ENCODE measurements at regions not wholly inside any gene's neighbourhood (a gene's known extent, or its start where the extent isn't known, plus 50 kb on each side); places are given as distances from the start of the nearest gene placed in this dataset.

GRCh38 chr2:173666171-173666888 is 298.8 kb downstream of the SP3 start:
- DNase-seq = no peak

DNA sequence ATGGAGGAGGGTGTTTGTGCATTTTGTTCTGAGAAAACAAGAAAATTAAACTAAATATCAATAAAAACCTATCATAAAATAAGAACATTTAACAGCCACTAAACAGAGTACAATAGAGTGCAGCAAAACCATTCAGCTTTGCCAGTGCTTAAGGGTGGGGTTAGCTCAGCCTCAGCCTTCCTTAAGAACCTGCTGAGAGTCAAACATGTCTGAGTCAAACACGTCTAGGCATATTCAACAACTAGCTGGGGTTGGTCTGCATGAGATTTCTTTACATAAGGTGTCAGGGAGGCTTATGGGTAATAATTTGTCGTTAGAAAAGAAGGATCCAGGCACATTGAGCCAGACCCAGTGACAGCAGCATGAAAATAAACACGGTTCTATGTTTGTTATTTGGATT is 298.2 kb downstream of the SP3 start:
- no peak for DNase-seq

DNA sequence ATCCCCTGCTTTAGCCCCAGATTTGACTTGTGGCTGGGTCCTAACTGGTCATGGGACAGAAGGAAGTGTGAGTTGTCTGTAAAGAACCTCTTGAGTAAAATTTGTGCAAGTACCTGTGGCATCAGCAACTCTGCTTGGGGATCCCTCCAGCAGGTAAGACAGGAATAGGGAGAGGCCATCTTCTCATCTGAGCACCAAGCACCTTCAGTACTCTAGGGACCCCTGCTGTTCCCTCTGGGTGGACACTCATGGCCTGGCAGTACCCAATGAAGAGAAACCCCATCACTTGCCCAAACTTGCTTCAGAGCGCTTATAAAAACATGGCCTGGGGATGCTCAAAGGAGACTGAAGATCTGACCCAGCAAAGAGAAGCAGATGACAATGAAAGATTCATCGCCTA is 297.8 kb downstream of the SP3 start:
- no peak for DNase-seq

GRCh38 chr2:173669271-173669853 is 295.8 kb downstream of the SP3 start:
- DNase-seq = no peak

GRCh38 chr2:173669888-173670287 is 295.3 kb downstream of the SP3 start:
- DNase-seq = no peak

- no peak for DNase-seq
Measured at GRCh38 chr2:173672573-173673340, 292.4 kb downstream of the SP3 start.

GRCh38 chr2:173673640-173674039 is 291.5 kb downstream of the SP3 start:
- DNase-seq = no peak

DNA sequence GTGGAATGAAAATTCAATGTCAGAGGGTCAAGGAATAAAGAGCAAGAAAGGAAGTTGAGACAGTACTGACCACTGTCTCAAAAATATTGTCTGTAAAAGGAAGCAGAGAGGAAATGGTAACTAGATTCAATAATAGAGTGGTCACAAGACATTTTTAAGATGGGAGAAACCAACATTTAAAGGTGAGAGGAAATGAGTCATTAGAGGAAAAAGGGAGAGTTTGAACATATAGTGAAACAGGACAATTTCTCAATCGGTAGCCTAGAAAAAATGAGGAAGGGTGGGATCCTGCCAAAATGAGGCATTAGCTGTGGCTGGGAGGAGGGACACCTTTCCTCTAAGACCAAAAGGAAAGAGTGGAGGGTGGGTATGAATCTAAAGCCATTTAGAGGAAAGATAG is 288.5 kb downstream of the SP3 start:
- no peak for DNase-seq

DNA sequence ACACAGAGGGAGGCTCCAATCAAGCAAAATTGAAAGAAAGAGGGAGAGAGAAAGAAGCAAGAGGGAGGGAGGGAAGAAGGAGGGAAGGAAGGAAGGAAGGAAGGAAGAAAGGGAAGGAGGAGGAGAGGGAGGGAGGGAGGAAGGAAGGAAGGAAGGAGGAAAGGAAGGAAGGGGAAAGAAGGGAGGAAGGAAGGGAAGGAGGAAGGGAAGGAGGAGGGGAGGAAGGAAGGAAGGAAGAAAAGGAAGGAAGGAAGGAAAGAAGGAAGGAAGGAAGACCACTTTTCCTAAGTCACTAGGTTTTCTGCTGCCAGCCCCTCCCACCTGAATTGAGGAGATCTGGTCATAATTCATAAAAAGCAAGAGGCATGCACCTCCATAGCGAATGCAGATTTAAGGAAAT is 287.0 kb downstream of the SP3 start:
- DNase-seq = no peak

GRCh38 chr2:173680574-173680973 is 284.6 kb downstream of the SP3 start:
- DNase-seq = no peak

GRCh38 chr2:173681881-173682650 is 283.1 kb downstream of the SP3 start:
- no peak for DNase-seq

DNA sequence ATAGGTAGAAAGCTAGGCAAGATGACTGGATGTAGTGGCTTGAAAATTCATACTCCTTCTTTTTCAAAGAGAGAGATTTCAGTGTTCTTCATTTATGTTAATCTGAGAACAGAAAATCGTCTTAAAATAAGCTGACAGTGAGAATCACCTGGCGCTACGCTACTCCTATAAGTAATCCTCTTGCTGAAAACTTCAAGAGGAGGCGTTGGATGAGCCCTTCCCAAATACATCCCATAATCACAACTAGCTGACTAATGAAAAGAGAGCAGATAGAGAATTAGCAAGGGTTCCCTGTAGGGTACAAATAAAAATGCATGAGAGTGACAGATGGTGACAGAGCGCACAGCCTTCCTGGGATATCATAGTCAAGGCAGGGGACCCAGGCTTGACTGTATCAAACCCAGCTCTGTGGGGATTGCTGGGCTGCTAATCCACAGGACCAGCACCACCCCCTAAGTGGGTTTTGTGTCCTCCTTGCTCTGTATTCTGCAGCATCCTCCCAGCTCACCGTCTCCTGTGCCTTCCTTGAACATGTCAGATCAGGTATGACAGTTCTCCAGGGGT is 280.2 kb downstream of the SP3 start:
- DNase-seq = peak in 4 of 56 donors; percentile 14 to 46 (median 16)

GRCh38 chr2:173690349-173690748 is 274.8 kb downstream of the SP3 start:
- DNase-seq = no peak

- DNase-seq = no peak
Measured at GRCh38 chr2:173692068-173692467, 273.1 kb downstream of the SP3 start.

- DNase-seq = no peak
Measured at GRCh38 chr2:173693044-173693589, 272.1 kb downstream of the SP3 start.

- DNase-seq = peak in 1 of 56 donors; percentile 1
Measured at GRCh38 chr2:173696274-173696673, 268.9 kb downstream of the SP3 start.

DNA sequence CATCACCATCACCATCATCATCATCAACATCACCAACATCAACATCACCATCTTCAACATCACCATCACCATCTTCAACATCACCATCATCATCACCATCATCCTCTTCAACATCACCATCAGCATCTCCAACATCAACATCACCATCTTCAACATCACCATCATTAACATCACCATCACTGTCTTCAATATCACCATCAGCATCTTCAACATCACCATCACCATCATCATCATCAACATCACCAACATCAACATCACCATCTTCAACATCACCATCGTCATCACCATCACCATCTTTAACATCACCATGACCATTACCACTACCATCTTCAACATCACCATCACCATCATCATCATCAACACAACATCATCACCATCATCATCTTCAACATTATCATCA is 267.2 kb downstream of the SP3 start:
- DNase-seq = no peak

DNA sequence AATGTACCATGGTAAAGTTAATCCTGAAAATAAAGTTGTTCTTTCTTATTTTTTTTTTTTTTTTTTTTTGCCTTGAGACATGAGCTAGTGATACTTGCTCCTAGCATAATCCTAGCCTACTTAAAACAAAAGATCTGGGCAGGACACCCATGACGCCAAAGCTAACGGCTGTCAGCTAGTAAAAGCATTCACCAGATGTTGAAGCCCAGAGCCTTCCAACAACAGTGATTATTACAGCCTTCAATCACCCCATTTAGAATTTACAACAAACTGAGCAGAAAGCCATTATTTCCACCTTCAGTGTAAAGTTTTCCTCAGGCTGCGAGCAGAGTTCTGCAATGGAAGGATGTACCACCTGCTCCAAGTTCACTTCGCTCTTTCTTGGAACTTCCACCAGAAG is 259.5 kb downstream of the SP3 start:
- no peak for DNase-seq

- no peak for DNase-seq
Measured at GRCh38 chr2:173706936-173707335, 258.2 kb downstream of the SP3 start.

GRCh38 chr2:173708806-173709205 is 256.4 kb downstream of the SP3 start:
- DNase-seq = no peak

- no peak for DNase-seq
Measured at GRCh38 chr2:173711816-173712215, 253.4 kb downstream of the SP3 start.

All from nucleus accumbens (tissue), 56 donors.